ENCODE measurements at regions not wholly inside any gene's neighbourhood (a gene's known extent, or its start where the extent isn't known, plus 50 kb on each side); places are given as distances from the start of the nearest gene placed in this dataset.

- POLR2A ChIA-PET: no interaction called here
These were observed 70.4 kb upstream of the TMEM17 start for GRCh38 chr2:62576276-62576939.

GRCh38 chr2:62573936-62574335 is 67.9 kb upstream of the TMEM17 start:
- ChIA-PET POLR2A (no interaction called here), CTCF (no interaction called here)
- H3F3A ChIP-seq (replicated peaks; ENCODE audit: insufficient read depth): peaks cover 19% of the 10 kb centered on the region
- no peak overlapping the region for H3K4me2 ChIP-seq
- DNase-seq: no peak
- H3K4me3 ChIP-seq (ENCODE audit: low read depth in 2 of 2, low read length in 1 of 2): no peak overlapping the region
- H3K27me3 ChIP-seq (ENCODE audit: insufficient read depth): no peaks in the 10 kb centered on the region
- H3K9me3 ChIP-seq: no peaks in the 10 kb centered on the region
- H3K27ac ChIP-seq (ENCODE audit: low read depth in 2 of 2, low read length in 1 of 2): no peak overlapping the region
- no peak overlapping the region for H2AFZ ChIP-seq (ENCODE audit: low read depth)
- no peaks in the 10 kb centered on the region for H4K20me1 ChIP-seq (ENCODE audit: insufficient read depth)
- no peaks in the 10 kb centered on the region for H3K79me2 ChIP-seq (ENCODE audit: insufficient read depth)
- H3K9ac ChIP-seq: no peak overlapping the region
- no peaks in the 10 kb centered on the region for H3K9me2 ChIP-seq
- H3K36me3 ChIP-seq (replicated peaks in 1 of 2; ENCODE audit: control insufficient read depth in 1 of 2, insufficient read depth in 2 of 2, low read length in 1 of 2): no peaks in the 10 kb centered on the region
- TF ChIP-seq CHD2 (IDR thresholded peaks at IDR 0.05; ENCODE audit: low read length, partially characterized antibody) (no peak), REST (IDR thresholded peaks at IDR 0.05; ENCODE audit: low read depth, low read length) (no peak), ELF1 (IDR thresholded peaks at IDR 0.05) (no peak), ZBTB33 (IDR thresholded peaks at IDR 0.05; ENCODE audit: borderline replicate concordance, low read depth) (no peak), FOXM1 (IDR thresholded peaks at IDR 0.05; ENCODE audit: low read depth) (no peak), FOXJ3 (CRISPR knock-in tag; IDR thresholded peaks at IDR 0.05) (no peak)
- peaks cover 0 to 14% of the 10 kb centered on the region in 2 experiments; a peak in 2 of 4 replicates for H3K4me1 ChIP-seq (ENCODE audit: control insufficient read depth in 1 of 2, insufficient read depth in 2 of 2, low read depth in 1 of 2, low read length in 1 of 2)

More at GRCh38 chr2:62576276-62576939, 70.4 kb upstream of the TMEM17 start:
- no peaks in the 10 kb centered on the region for H3K9me3 ChIP-seq
- peak overlapping the region; percentile 16; the same call in 1 of the 2 replicates for H2AFZ ChIP-seq (ENCODE audit: low read depth)
- peak overlapping the region; percentile 4 to 93; a peak in 2 of 4 replicates for H3K27ac ChIP-seq (ENCODE audit: low read depth in 2 of 2, low read length in 1 of 2)
- no peaks in the 10 kb centered on the region for H4K20me1 ChIP-seq (ENCODE audit: insufficient read depth)
- WGBS (ENCODE audit: low lambda C conversion rate): 94% methylated on average over 2 of the region's 2 CpGs
- no peak overlapping the region for H3K4me2 ChIP-seq
- DNase-seq: no peak
- H3K4me1 ChIP-seq (ENCODE audit: control insufficient read depth in 1 of 2, insufficient read depth in 2 of 2, low read depth in 1 of 2, low read length in 1 of 2): peaks cover 0 to 28% of the 10 kb centered on the region in 2 experiments; a peak in 2 of 4 replicates
- CTCF ChIA-PET: no interaction called here
- no peaks in the 10 kb centered on the region for H3K9me2 ChIP-seq
- H3K79me2 ChIP-seq (ENCODE audit: insufficient read depth): no peaks in the 10 kb centered on the region
- no peak overlapping the region for H3K9ac ChIP-seq
- no peak overlapping the region for H3K4me3 ChIP-seq (ENCODE audit: low read depth in 2 of 2, low read length in 1 of 2)
- H3F3A ChIP-seq (replicated peaks; ENCODE audit: insufficient read depth): peaks cover 36% of the 10 kb centered on the region
- TF ChIP-seq CTCF (IDR thresholded peaks at IDR 0.05): no peak
- no peaks in the 10 kb centered on the region for H3K27me3 ChIP-seq (ENCODE audit: insufficient read depth)
- no peaks in the 10 kb centered on the region for H3K36me3 ChIP-seq (replicated peaks in 1 of 2; ENCODE audit: control insufficient read depth in 1 of 2, insufficient read depth in 2 of 2, low read length in 1 of 2)

Measured in SK-N-SH (cell line).